Activated naive CD8-positive, alpha-beta T cell treated with anti-CD3 and anti-CD28 coated beads for 36 hours (primary cell): ENCODE measurements at regions not wholly inside any gene's neighbourhood (a gene's known extent, or its start where the extent isn't known, plus 50 kb on each side); places are given as distances from the start of the nearest gene placed in this dataset.
"Not testable (repeated sequence)": the region's sequence is repeated elsewhere in the genome, so short reads cannot be mapped to it uniquely, and the experiment has no call there.

Experiments
- DNase-seq: peaks from one replicate; pipeline ENCODE4 v3.0.0; 2021
- H3K27ac Mint-ChIP-seq: one replicate; pipeline ENCODE4 v1.8.0; 2022; ENCODE audit warnings: mild to moderate bottlenecking, moderate library complexity, mixed read lengths
- H3K27me3 Mint-ChIP-seq: one replicate; pipeline ENCODE4 v1.8.0; 2022; ENCODE audit warnings: mild to moderate bottlenecking, mixed read lengths
- H3K36me3 Mint-ChIP-seq: one replicate; pipeline ENCODE4 v1.8.0; 2021; ENCODE audit warnings: mild to moderate bottlenecking, mixed read lengths
- H3K4me1 Mint-ChIP-seq: one replicate; pipeline ENCODE4 v1.8.0; 2021; ENCODE audit warnings: mixed read lengths
- H3K4me3 Mint-ChIP-seq: one replicate; pipeline ENCODE4 v1.8.0; 2022; ENCODE audit warnings: mild to moderate bottlenecking, moderate library complexity, mixed read lengths
- H3K9me3 Mint-ChIP-seq: one replicate; pipeline ENCODE4 v1.8.0; 2022; ENCODE audit warnings: mixed read lengths

DNA sequence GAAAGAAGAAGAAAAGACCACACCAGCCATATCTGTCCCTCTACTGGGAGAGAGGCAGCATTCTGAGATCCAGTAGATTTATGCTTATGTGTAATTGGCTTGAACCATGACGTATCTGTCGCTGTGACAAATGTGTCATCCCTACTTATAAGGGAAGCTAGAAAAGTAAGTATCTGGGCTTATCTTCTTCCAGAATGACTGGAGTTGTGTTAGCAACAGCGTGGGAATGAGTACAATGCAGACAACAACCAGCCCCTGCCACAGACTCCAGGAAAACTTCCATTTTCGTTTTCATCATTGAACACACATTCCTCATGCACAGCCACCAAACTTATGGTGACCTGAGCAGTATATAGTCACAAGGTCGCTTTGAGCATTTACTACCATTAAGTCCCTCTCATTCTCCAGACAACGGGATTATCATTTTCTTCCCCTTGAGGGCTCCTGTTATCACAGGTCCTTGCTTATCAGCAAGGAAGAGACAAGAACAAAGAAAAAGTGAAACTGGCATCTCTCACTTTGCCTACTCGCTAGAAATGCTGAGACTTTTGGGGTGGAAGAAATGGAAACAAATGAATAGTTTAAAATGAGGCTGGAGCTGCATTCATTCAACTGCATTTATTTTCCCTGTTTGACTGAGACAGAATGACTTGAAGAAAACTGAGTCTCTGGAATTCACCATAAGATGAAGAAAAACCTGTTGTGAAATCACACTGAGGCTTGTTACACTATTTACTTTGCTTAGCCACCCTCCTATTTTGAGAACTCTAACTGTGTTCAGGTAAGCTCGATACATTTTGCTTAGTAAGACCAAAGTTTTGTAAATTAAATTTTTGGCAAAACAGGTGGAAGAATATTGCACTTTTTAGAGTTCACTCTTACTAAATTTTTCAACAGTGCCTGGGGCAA lies 149.3 kb upstream of the FOXQ1 start:
- DNase-seq = no peak
- H3K4me3 Mint-ChIP-seq = no peak overlapping the region
- H3K4me1 Mint-ChIP-seq = no peaks in the 10 kb centered on the region
- peaks cover 18% of the 10 kb centered on the region for H3K27me3 Mint-ChIP-seq
- no peaks in the 10 kb centered on the region for H3K9me3 Mint-ChIP-seq
- no peak overlapping the region for H3K27ac Mint-ChIP-seq
- H3K36me3 Mint-ChIP-seq = no peaks in the 10 kb centered on the region

DNA sequence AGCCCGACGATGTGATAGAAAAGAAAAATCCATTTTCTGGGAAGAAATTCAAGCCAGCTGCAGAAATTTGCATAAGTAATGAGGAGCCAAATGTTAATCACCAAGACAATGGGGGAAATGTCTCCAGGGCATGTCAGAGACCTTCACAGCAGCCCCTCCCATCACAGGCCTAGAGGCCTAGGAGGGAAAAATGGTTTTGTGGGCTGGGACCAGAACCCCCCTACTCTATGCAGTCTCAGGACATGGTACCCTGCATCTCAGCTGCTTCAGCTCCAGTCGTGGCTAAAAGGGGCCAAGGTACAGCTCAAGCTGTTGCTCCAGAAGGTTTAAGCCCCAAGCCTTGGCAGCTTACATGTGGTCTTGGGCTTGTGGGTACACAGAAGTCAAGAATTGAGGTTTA lies 155.5 kb upstream of the FOXQ1 start:
- H3K4me1 Mint-ChIP-seq, H3K9me3 Mint-ChIP-seq, H3K4me3 Mint-ChIP-seq, H3K36me3 Mint-ChIP-seq, H3K27ac Mint-ChIP-seq, DNase-seq: not testable (repeated sequence)
- H3K27me3 Mint-ChIP-seq = peaks cover 20% of the 10 kb centered on the region

DNA sequence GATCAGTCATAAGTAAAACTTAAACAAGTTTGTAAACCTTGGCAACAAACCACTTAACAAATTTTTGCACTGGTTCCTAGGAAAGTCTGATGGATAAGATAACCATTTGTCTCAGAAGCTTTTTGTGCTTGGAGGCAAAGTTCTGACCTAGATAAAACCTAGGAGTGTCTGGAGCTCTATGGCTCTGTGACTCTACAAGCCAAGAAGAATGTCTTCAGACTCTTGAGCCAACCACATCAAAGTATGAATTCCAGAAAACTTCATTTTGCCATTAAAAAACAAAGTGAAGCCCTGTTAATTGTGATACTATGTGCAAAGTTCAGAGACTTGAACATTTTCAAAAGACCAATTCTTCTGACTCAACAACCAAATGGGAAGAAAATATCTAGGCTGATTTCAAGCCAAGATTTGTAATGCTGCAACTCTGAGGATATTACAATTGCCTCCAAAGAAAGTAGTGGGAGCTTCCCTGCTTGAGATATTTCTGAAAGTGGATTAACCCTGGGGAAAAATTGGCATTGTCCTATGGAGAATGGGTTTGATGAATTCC lies 158.1 kb upstream of the FOXQ1 start:
- H3K9me3 Mint-ChIP-seq = peaks cover 3% of the 10 kb centered on the region
- H3K36me3 Mint-ChIP-seq = no peaks in the 10 kb centered on the region
- DNase-seq = no peak
- H3K4me3 Mint-ChIP-seq = no peak overlapping the region
- no peak overlapping the region for H3K27ac Mint-ChIP-seq
- peaks cover 20% of the 10 kb centered on the region for H3K27me3 Mint-ChIP-seq
- no peaks in the 10 kb centered on the region for H3K4me1 Mint-ChIP-seq

DNA sequence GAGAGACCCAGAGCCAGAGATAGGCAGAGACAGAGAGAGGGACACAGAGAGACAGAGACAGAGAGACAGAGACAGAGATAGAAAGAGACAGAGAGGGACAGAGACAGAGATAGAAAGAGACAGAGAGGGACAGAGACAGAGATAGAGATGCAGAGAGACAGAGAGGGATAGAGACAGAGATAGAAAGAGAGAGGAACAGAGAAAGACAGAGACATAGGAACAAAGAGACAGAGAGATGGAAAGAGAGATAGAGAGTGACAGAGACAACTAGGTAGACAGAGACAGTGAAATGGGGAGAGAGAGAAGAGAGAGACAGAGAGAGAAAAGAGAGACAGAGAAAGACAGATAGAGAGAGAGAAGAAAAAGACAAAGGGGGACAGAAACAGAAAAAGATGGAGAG lies 165.4 kb upstream of the FOXQ1 start:
- no peaks in the 10 kb centered on the region for H3K9me3 Mint-ChIP-seq
- H3K27ac Mint-ChIP-seq = no peak overlapping the region
- no peak overlapping the region for H3K4me3 Mint-ChIP-seq
- H3K36me3 Mint-ChIP-seq = no peaks in the 10 kb centered on the region
- no peak for DNase-seq
- peaks cover 35% of the 10 kb centered on the region for H3K27me3 Mint-ChIP-seq
- H3K4me1 Mint-ChIP-seq = no peaks in the 10 kb centered on the region

DNA sequence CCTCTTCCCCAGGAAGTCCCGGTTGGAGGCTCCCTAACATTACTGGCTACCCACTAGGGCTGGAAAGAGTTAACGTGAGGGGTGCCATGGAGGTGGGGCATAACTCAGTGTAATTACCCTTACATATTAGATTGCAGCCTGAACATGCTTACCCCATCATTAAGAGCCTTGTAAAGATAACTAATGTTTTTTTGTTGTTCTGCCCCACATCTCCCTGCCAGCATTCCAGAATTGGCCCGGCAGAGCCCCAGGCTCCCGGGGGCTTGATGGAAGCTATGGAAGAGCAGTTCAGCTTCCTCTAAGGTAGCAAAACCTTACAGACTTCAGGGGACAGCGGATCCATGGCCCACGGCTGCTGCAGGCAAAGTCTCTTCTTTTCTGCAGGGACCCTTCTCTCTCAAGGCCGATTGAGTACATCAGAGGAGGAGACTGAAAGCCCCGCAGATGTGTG lies 166.1 kb upstream of the FOXQ1 start:
- Mint-ChIP-seq H3K27me3 (peaks cover 33% of the 10 kb centered on the region), H3K4me3 (no peak overlapping the region), H3K36me3 (no peaks in the 10 kb centered on the region), H3K9me3 (no peaks in the 10 kb centered on the region), H3K27ac (no peak overlapping the region), H3K4me1 (no peaks in the 10 kb centered on the region)
- DNase-seq = no peak

DNA sequence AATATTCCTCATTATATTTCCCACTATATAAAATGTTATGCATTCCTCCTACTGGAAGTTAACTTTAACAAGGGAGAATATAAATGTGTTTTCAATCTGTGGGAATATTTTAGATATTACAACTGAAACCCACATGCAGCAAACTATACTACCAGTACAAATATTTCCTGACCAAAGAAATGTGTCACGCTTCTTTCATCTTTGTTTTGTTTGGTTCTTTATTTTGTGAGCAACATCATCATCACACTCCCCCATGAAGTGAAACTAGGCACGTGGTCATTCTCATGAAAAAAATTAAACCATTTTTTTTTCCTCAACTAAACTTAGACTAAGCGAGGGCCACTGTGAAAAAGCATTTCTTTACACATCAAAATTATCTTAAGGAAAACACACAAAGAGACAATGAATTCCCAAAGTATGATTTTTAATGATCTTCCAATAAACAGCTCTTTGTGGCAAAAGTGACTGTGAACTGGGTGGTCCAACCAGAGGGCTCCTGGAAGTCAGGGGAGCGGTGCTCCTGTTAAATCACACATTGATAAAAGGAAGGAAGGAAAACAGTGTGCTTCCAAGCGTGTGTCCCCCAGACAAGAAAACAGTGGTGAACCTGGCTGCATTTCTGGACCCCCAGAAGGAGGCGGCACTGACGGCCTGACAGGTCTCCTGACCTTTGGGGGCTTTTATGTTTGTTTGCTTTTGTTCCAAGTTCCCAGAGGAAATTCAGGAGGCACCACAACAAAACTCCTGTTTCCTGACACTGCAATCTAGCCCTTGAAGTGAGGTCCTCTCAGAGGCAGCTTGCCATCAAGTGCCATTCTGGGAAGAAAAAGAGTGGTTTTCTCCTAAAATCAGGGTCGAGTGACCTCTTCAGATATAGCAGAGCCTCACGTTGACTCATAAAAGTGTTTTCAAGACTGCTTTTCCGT lies 166.8 kb upstream of the FOXQ1 start:
- no peaks in the 10 kb centered on the region for H3K9me3 Mint-ChIP-seq
- no peak overlapping the region for H3K27ac Mint-ChIP-seq
- no peaks in the 10 kb centered on the region for H3K4me1 Mint-ChIP-seq
- no peak for DNase-seq
- peaks cover 30% of the 10 kb centered on the region for H3K27me3 Mint-ChIP-seq
- no peak overlapping the region for H3K4me3 Mint-ChIP-seq
- H3K36me3 Mint-ChIP-seq = no peaks in the 10 kb centered on the region

DNA sequence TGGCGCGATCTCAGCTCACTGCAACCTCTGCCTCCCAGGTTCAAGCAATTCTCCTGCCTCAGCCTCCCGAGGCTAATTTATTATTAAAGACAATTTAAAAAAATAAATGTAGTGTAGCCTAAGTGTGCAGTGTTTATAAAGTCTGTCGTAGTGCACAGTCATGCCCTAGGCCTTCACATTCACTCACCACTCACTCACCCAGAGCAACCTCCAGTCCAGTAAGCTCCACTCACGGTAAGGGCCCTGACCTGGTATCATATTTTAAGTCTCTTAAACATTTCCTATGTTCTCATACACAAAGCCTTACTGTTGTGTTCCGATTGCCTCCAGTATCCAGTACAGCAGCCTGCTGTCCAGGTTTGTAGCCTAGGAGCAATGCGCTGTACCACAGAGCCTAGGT lies 168.2 kb upstream of the FOXQ1 start:
- Mint-ChIP-seq H3K27ac (no peak overlapping the region), H3K4me3 (no peak overlapping the region)

DNA sequence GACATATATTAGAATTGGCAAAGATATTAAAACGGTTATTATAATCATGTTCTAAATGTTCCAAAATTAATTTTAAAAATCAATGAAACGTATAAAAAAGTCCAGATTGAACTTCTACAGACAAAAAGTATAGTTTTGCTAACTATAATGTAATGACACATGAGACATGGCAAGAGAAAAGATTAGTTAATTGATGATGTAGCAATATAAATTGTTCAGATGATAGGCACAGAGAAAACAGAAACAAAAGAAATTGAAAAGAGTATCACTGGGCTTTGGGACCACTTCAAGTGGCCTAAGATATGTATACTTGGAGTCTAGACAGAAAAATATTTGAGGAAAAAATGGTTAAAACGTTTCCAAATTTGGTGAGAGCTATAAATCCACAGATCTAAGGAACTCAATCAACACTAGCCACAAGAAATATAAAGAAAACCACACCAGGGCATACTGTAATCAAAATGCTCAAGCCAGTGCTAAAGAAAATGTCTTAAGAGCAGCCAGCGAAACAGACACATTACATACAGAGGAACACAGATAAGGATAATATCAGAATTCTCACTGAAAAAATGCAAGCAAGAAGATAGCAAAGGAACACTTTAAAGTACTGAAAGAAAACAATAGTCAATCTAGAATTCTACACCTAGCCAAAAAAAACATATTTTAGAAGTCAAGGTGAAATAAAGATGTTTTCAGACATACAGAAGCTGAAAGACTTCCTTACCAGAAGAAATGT lies 172.6 kb upstream of the FOXQ1 start:
- Mint-ChIP-seq H3K36me3 (no peaks in the 10 kb centered on the region), H3K4me1 (no peaks in the 10 kb centered on the region), H3K4me3 (no peak overlapping the region), H3K27me3 (peaks cover 7% of the 10 kb centered on the region), H3K27ac (no peak overlapping the region), H3K9me3 (peaks cover 1% of the 10 kb centered on the region)
- DNase-seq = no peak

More for the DNA sequence above, 168.2 kb upstream of the FOXQ1 start:
- Mint-ChIP-seq H3K4me1 (no peaks in the 10 kb centered on the region), H3K9me3 (peaks cover 1% of the 10 kb centered on the region), H3K36me3 (no peaks in the 10 kb centered on the region), H3K27me3 (peaks cover 28% of the 10 kb centered on the region)
- DNase-seq = no peak

DNA sequence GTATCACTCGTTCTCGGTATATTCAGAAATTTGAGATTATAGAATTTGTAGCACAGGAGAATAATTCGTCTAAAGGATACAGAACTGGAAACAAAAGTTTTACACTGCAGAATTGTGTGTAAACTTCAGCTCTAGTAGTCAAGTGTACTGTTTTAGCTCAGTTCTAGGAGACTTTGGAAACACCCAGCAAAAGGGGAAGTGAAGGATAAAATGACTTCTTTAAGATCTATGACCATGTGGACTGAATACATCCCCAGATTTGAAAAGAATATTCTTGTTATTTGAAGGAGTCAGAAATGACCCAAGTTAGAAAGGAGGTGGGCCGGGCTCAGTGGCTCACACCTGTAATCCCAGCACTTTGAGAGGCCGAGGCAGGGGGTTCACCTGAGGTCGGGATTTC lies 174.0 kb upstream of the FOXQ1 start:
- Mint-ChIP-seq H3K27me3 (peaks cover 12% of the 10 kb centered on the region), H3K27ac (no peak overlapping the region), H3K36me3 (no peaks in the 10 kb centered on the region), H3K9me3 (peaks cover 1% of the 10 kb centered on the region), H3K4me1 (no peaks in the 10 kb centered on the region), H3K4me3 (no peak overlapping the region)
- no peak for DNase-seq

DNA sequence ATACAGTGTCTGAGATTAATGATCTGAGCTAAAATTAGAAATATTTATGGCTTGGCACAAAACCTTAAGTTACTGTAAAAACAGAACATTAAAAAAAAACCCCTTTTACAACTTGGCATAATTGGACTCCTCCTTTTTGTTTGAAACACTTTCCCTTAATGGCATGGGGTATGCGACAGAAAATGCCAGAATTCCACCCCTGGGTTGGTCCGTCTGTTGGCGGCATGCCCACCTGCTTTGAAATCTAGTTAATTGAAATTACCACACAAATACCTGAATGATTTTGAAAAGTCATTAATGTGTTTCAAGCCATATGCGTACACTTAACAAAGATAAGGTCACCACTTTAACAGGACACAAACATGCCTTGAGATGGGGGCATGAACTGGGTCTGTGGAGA lies 175.1 kb upstream of the FOXQ1 start:
- Mint-ChIP-seq H3K27ac (no peak overlapping the region), H3K27me3 (peaks cover 14% of the 10 kb centered on the region), H3K4me3 (no peak overlapping the region), H3K36me3 (no peaks in the 10 kb centered on the region), H3K9me3 (peaks cover 1% of the 10 kb centered on the region), H3K4me1 (no peaks in the 10 kb centered on the region)
- no peak for DNase-seq

DNA sequence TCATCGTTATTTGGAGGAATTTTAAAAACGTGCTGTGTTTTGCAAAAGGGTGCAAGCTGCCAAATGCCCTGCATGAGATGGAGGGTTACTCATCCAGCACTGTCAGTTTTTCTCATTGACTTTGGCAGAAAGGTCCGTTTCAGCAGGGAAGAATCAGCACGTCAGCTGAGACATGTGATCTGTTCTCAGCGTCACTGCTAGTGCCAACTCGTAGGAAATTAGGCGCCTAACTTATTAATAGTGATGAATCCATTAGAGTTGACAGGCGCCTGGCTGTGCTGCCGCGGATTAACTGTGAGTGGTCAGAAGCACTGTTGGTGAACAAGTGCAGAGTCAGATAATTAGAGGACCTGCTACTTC lies 175.5 kb upstream of the FOXQ1 start:
- Mint-ChIP-seq H3K4me1 (no peaks in the 10 kb centered on the region), H3K36me3 (no peaks in the 10 kb centered on the region), H3K4me3 (no peak overlapping the region), H3K27ac (no peak overlapping the region), H3K9me3 (peaks cover 1% of the 10 kb centered on the region), H3K27me3 (peaks cover 14% of the 10 kb centered on the region)
- DNase-seq = no peak

DNA sequence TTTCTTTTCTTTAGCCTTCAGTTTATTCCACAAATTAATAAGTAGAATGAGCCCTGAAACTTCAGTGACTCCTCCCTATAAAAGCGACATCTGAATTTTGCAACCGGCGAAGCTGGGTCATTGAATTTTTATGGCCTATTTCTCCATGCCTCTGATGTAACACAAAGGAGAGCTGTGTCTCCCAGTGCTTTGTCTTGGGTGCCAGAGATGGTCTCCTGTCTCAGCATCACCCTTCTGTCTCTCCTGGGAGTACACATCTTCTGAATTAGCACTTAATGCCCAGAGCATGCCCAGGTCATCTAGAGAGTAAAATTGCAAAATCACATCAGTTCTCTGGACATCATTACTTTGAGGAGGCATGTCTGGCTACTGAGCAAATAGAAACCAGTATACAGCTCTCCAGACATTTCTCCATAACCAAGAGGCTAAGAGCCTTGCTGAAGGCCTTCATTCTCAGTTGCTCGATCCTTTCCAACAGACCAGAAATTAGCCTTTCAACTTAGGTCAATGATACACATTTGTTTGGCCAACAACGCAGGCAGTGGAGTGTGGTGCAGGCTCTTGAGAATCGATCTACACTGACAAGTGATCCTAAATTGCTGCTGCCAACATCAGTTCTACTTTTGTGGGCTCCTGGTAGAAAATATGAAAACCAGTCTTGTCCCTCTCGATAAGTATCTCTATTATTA lies 176.0 kb upstream of the FOXQ1 start:
- Mint-ChIP-seq H3K36me3 (no peaks in the 10 kb centered on the region), H3K9me3 (peaks cover 1% of the 10 kb centered on the region), H3K4me1 (no peaks in the 10 kb centered on the region), H3K27ac (no peak overlapping the region), H3K4me3 (no peak overlapping the region), H3K27me3 (peaks cover 14% of the 10 kb centered on the region)
- DNase-seq = no peak

DNA sequence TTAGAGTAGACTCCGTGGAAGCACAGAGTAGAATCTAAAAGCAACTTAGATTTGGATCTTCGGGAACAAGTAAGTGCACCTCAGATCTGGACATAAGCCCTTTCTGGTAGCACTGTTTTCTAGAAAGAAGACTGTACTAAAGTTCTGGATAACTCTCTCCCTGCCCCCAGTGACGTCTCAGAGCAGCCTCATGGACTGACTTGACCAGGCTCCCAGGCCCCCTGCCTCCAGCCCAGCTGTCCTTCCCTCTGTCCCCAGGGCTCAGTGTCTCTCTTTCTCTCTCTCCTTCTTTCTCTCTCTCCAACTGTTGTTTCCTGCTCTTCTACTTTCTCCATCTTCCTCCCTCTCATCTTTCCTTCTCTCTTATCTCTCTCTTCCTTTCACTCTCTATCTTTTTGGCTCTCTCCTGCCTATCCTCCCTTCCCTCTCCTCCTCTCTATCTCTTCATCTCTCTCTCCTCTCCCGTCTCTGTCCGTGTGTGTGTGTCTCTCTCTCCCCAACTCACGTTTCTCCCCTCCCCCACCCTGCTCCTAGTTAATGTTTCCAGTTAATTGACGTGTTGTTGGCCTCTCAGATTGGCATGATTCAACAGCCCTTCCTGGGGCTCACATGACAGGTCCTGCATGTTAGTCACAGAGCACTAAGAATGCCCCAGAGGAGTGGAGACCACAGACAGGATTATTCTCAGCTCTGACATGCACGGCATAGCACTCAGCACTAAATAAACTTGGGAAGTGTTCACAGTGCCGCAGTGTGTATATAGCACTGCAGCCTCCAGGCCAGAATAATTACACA lies 180.4 kb upstream of the FOXQ1 start:
- H3K36me3 Mint-ChIP-seq = no peaks in the 10 kb centered on the region
- H3K9me3 Mint-ChIP-seq = no peaks in the 10 kb centered on the region
- H3K4me1 Mint-ChIP-seq = no peaks in the 10 kb centered on the region
- no peak for DNase-seq
- peaks cover 15% of the 10 kb centered on the region for H3K27me3 Mint-ChIP-seq
- no peak overlapping the region for H3K4me3 Mint-ChIP-seq
- no peak overlapping the region for H3K27ac Mint-ChIP-seq

DNA sequence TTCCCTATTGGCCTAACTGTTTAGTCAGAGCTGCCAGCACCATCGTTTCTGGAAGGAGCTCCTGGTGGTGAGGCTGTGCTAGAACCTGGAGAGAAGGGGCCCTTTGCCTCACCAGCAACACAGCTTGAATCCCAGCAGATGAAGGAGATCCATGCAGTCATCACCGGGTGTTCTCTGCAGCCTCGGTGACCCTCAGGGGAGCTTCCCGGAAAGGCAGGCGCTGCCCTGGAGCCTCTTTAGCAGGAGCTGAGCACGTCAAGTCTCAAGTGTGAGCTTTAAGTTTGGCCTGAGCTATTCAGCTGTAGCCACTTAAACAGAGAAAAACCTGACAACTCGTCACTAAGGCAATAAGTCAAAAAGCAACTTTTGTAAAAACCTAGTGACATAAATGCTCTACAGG lies 181.2 kb upstream of the FOXQ1 start:
- Mint-ChIP-seq H3K27me3 (peaks cover 15% of the 10 kb centered on the region), H3K4me1 (no peaks in the 10 kb centered on the region), H3K9me3 (no peaks in the 10 kb centered on the region), H3K36me3 (no peaks in the 10 kb centered on the region), H3K27ac (no peak overlapping the region), H3K4me3 (no peak overlapping the region)
- no peak for DNase-seq
